ENCODE measurements at regions not wholly inside any gene's neighbourhood (a gene's known extent, or its start where the extent isn't known, plus 50 kb on each side); places are given as distances from the start of the nearest gene placed in this dataset.

- H3K4me3 ChIP-seq (ENCODE audit: low read length), result no peak overlapping the region
- TF ChIP-seq ZNF274 (IDR thresholded peaks at IDR 0.05; ENCODE audit: low read depth, low read length), result no peak
These were observed 137.5 kb downstream of the MAT2B start for GRCh38 chr5:163642904-163643303.

GRCh38 chr5:163645421-163646416 lies 140.3 kb downstream of the MAT2B start:
- TF ChIP-seq ZNF274 (IDR thresholded peaks at IDR 0.05; ENCODE audit: low read depth, low read length), result no peak
- no peak overlapping the region for H3K4me3 ChIP-seq (ENCODE audit: low read length)

DNA sequence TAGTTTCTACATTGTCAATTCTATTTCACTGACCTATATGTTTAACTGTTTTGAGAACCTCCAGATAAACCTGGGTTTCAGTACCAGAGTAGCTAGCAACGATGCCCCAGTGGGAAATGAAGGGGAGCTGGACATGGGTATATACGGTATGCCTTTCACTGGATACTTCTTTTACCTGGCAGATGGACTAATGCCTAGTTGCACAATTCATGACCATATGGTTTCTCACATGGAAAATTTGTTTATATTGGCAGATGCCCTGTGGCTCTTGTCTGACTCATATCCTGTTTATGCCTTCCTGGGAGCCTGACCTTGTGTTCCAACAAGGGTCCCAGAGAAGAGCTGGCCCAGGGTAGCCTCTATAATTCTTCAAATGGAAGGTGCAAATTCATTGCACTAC lies 144.1 kb downstream of the MAT2B start:
- no peak overlapping the region for H3K4me3 ChIP-seq (ENCODE audit: low read length)
- no peak for TF ChIP-seq ZNF274 (IDR thresholded peaks at IDR 0.05; ENCODE audit: low read depth, low read length)

- TF ChIP-seq ZNF274 (IDR thresholded peaks at IDR 0.05; ENCODE audit: low read depth, low read length), result no peak
- H3K4me3 ChIP-seq (ENCODE audit: low read length), result no peak overlapping the region
These were observed 148.1 kb downstream of the MAT2B start for GRCh38 chr5:163653526-163653925.

DNA sequence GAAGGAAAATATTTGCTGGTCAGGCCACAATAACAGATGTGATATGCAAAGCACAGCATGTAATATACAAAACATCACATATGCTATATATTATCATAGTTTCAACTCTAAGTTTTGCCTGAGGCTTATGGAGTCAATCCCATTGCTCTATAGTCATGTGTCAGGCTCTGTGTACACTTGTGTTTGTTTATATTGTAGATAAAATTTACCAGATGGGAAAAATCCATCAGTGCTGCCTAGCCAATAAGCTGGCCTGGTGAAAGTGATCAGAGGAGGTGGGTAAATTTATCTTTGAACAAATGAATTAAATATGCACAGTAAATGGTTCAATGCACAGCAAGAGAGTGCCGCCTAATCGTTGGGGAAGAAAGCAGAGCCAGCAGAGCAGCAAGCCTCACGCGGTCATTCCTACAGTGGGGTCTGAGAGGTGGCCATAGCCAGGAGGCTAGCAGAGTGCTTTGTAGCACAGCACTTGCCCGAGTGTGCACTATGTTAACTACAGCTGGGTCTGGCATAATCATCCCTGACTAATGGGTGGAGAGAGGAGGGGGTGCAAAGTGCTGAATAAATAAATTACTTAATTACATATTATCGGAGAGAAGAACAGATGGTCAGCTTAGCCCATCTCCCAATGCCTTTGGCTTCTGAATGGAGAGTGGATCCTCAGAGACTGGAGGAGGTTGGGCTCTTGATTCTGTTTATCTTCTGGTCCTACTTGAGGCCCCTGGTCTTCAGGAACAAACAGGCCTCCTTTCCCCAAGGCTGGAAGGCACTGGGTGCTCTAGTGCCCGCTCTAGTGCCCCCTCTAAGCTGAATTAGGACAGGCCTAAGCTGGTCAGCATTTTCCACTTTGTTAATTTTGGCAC lies 153.5 kb downstream of the MAT2B start:
- no peak overlapping the region for H3K4me3 ChIP-seq (ENCODE audit: low read length)
- TF ChIP-seq ZNF274 (IDR thresholded peaks at IDR 0.05; ENCODE audit: low read depth, low read length), result no peak

DNA sequence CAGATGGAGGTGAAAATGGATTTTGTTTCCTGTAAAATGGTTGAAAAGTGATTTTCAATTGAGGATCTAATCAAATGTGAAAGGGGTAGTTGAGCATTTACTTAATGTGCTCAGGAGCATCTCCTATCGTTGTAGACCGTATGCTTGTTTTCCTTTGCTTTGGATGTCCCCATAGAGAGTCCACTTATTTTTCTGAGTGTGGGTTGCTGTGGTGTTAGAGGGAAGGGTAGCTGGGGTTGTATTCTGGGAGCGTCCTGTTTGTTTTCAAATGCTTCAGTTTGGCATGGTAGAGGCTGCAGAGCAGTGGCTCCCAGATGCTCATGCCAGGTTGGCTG lies 154.1 kb downstream of the MAT2B start:
- no peak for TF ChIP-seq ZNF274 (IDR thresholded peaks at IDR 0.05; ENCODE audit: low read depth, low read length)
- H3K4me3 ChIP-seq (ENCODE audit: low read length), result no peak overlapping the region

GRCh38 chr5:163660486-163660885 lies 155.1 kb downstream of the MAT2B start:
- no peak for TF ChIP-seq ZNF274 (IDR thresholded peaks at IDR 0.05; ENCODE audit: low read depth, low read length)
- H3K4me3 ChIP-seq (ENCODE audit: low read length), result no peak overlapping the region

DNA sequence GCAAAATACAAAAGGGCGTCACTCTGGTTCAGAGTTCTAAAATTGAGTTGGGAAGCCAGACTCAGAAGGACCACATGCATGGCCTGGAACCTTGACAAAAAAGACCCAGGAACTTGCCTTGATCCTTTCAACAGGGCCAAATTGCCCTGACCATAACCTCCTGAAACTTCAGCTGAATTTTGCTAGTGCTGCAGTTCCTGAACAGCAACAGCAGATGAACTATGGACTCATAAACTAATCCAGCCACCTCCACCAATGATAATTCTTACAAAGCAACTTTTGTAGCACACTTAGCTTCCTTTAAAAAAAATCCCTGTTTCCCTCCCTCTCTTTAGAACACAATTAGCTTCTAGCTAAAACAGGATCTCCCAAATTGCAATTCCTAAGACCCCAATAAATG lies 155.9 kb downstream of the MAT2B start:
- H3K4me3 ChIP-seq (ENCODE audit: low read length), result no peak overlapping the region
- no peak for TF ChIP-seq ZNF274 (IDR thresholded peaks at IDR 0.05; ENCODE audit: low read depth, low read length)

DNA sequence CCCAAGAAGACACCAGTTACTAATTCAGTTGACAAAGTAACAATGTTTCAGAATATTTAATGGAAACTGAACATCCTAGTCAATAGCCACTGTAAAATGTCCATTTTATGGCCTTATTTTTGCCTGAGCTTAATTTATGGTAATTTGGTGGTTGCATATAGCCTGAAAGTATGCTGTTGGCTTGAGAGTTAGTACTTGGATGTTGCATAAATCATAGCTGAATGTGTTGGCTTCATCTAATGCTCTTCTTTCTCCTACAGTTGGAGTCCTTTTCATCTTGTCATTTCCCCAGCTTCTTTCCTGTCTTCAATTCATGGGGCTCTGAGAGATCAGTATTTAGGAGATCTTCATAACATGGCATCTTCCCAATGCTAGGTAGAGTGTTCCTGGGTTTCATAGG lies 164.6 kb downstream of the MAT2B start:
- H3K4me3 ChIP-seq (ENCODE audit: low read length), result no peak overlapping the region
- no peak for TF ChIP-seq ZNF274 (IDR thresholded peaks at IDR 0.05; ENCODE audit: low read depth, low read length)

GRCh38 chr5:163677092-163677491 lies 171.7 kb downstream of the MAT2B start:
- H3K4me3 ChIP-seq (ENCODE audit: low read length), result no peak overlapping the region
- no peak for TF ChIP-seq ZNF274 (IDR thresholded peaks at IDR 0.05; ENCODE audit: low read depth, low read length)

DNA sequence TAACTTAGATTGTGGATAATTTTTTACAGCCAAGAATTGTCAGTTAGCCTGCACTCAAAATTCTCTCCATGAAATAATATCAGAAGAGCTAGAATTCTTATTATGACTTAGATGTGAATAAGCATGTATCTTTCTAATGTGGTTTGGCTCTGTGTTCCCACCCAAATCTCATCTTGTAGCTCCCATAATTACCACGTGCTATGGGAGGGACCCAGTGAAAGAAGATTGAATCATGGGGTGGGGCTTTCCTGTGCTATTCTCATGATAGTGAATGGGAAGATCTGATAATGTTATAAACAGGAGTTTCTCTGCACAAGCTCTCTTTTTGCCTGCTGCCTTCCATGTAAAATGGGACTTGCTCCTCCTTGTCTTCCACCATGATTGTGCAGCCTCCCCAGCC lies 176.8 kb downstream of the MAT2B start:
- H3K4me3 ChIP-seq (ENCODE audit: low read length), result no peak overlapping the region
- no peak for TF ChIP-seq ZNF274 (IDR thresholded peaks at IDR 0.05; ENCODE audit: low read depth, low read length)

- TF ChIP-seq ZNF274 (IDR thresholded peaks at IDR 0.05; ENCODE audit: low read depth, low read length), result no peak
- no peak overlapping the region for H3K4me3 ChIP-seq (ENCODE audit: low read length)
These were observed 182.0 kb downstream of the MAT2B start for GRCh38 chr5:163687414-163687813.

DNA sequence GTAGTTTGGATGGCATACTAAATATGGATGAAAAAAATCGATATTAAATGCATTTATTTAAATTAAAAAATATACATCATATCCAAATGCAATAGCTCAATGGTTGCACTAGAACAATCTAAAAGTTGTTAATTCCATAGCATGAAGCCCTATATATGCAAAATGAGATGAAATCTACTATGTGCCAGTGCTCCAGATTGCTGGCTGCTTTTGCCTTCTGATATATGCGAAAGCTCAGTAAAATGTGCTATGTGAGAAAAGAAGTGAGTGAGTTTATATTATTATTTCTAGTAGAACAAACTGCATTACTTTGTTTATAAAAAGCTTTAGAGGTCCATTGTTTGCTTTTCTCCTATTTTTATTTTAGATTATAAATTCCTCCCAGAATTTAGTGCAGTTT lies 186.7 kb downstream of the MAT2B start:
- no peak for TF ChIP-seq ZNF274 (IDR thresholded peaks at IDR 0.05; ENCODE audit: low read depth, low read length)
- no peak overlapping the region for H3K4me3 ChIP-seq (ENCODE audit: low read length)

- no peak for TF ChIP-seq ZNF274 (IDR thresholded peaks at IDR 0.05; ENCODE audit: low read depth, low read length)
These were observed 190.6 kb downstream of the MAT2B start for GRCh38 chr5:163695830-163696578.

More at GRCh38 chr5:163695830-163696578, 190.6 kb downstream of the MAT2B start:
- no peak overlapping the region for H3K4me3 ChIP-seq (ENCODE audit: low read length)
